HEK293T (cell line): ENCODE measurements at regions not wholly inside any gene's neighbourhood (a gene's known extent, or its start where the extent isn't known, plus 50 kb on each side); places are given as distances from the start of the nearest gene placed in this dataset.

Experiments
- ARNT ChIP-seq: fragments of 450-650 bp; IDR thresholded peaks from 2 replicates; pipeline ENCODE4 v1.6.1; 2017; ENCODE audit warnings: mild to moderate bottlenecking
- ELF4 ChIP-seq: fragments of 450-650 bp; IDR thresholded peaks from 2 replicates; pipeline ENCODE4 v1.6.1; 2017; ENCODE audit warnings: antibody characterized with exemption
- FOXK2 ChIP-seq: fragments of 450-650 bp; IDR thresholded peaks from 2 replicates; pipeline ENCODE4 v1.6.1; 2016; ENCODE audit warnings: mild to moderate bottlenecking
- FOXM1 ChIP-seq: fragments of 450-650 bp; IDR thresholded peaks from 2 replicates; pipeline ENCODE4 v1.6.1; 2017; ENCODE audit warnings: mild to moderate bottlenecking, borderline replicate concordance
- HDGF ChIP-seq: fragments of 450-650 bp; IDR thresholded peaks from 2 replicates; pipeline ENCODE4 v1.6.1; 2017; ENCODE audit warnings: antibody characterized with exemption, borderline replicate concordance
- SP1 ChIP-seq: fragments of 450-650 bp; IDR thresholded peaks from 2 replicates; pipeline ENCODE4 v1.6.1; 2017

- no peak for TF ChIP-seq SP1
- no peak for TF ChIP-seq ELF4
- TF ChIP-seq HDGF: no peak
- TF ChIP-seq FOXM1: no peak
- no peak for TF ChIP-seq ARNT
- no peak for TF ChIP-seq FOXK2
Measured at GRCh38 chr13:22403144-22403543, 732.3 kb downstream of the FGF9 start.
